MCF 10A (cell line): ENCODE measurements at regions not wholly inside any gene's neighbourhood (a gene's known extent, or its start where the extent isn't known, plus 50 kb on each side); places are given as distances from the start of the nearest gene placed in this dataset.
A peak's percentile ranks its signal among the peaks of the same experiment; 100 is the strongest.

ENCODE experiments used
- BruUV-seq: library from RNA; stranded (reverse); fragments of 400-500 nt; replicated peaks from 2 replicates; lab custom pipeline; 2021; lab: Mats Ljungman, UMichigan
- CTCF ChIA-PET: fragments of 300-600 bp; sonication (Branson Sonifier 250); formaldehyde crosslinking; extraction: SDS; loops from one replicate; lab custom pipeline; 2021; ENCODE audit warnings: antibody characterized with exemption, inconsistent platforms; lab: Yijun Ruan, JAX
- POLR2A ChIA-PET: fragments of 300-600, 350-650 bp; sonication (Branson Sonifier 250); formaldehyde crosslinking; extraction: SDS; loops from one replicate; lab custom pipeline; 2020; ENCODE audit warnings: antibody characterized with exemption, inconsistent platforms; lab: Yijun Ruan, JAX
- DNase-seq: peaks from one replicate; pipeline ENCODE4 v3.0.0-alpha.2; 2018; ENCODE audit not compliant: unreplicated experiment
- H3K27ac Mint-ChIP-seq: one replicate; pipeline ENCODE4 v1.8.0; 2022; ENCODE audit warnings: mild to moderate bottlenecking, low read depth, mixed read lengths; ENCODE audit not compliant: unreplicated experiment
- H3K27me3 Mint-ChIP-seq: one replicate; pipeline ENCODE4 v1.8.0; 2022; ENCODE audit warnings: mixed read lengths; ENCODE audit not compliant: insufficient read depth, unreplicated experiment
- H3K36me3 Mint-ChIP-seq: one replicate; pipeline ENCODE4 v1.8.0; 2022; ENCODE audit warnings: mild to moderate bottlenecking, moderate library complexity, mixed read lengths; ENCODE audit not compliant: insufficient read depth, unreplicated experiment
- H3K4me1 Mint-ChIP-seq: one replicate; pipeline ENCODE4 v1.8.0; 2022; ENCODE audit warnings: mixed read lengths; ENCODE audit not compliant: insufficient read depth, unreplicated experiment
- H3K4me3 Mint-ChIP-seq: one replicate; pipeline ENCODE4 v1.8.0; 2022; ENCODE audit warnings: mild to moderate bottlenecking, moderate library complexity, mixed read lengths; ENCODE audit not compliant: unreplicated experiment
- H3K9me3 Mint-ChIP-seq: one replicate; pipeline ENCODE4 v1.8.0; 2022; ENCODE audit warnings: mixed read lengths; ENCODE audit not compliant: unreplicated experiment
- CTCF ChIP-seq: fragments of 200-600 bp; IDR thresholded peaks from one replicate; pipeline ENCODE4 v1.8.0; 2022; ENCODE audit warnings: antibody characterized with exemption, mild to moderate bottlenecking; ENCODE audit not compliant: unreplicated experiment
- intact Hi-C: fragments of 100-400 bp; cut with micrococcal nuclease; formaldehyde crosslinking; loops from 2 replicates; pipeline ENCODE4 v1.14.1; 2022

GRCh38 chr5:53288511-53288910 lies 179.0 kb upstream of the MOCS2 start:
- Mint-ChIP-seq H3K27ac (no peak overlapping the region), H3K9me3 (peaks cover 14% of the 10 kb centered on the region), H3K27me3 (no peaks in the 10 kb centered on the region), H3K4me1 (peaks cover 4% of the 10 kb centered on the region), H3K4me3 (no peak overlapping the region), H3K36me3 (peaks cover 5% of the 10 kb centered on the region)
- BruUV-seq: no TSS peak
- intact Hi-C loops: no loop called here
- TF ChIP-seq CTCF: no peak
- ChIA-PET POLR2A (interaction anchor here (1.0 kb wide), 1 partner anchor 131 kb away, joined by 4 read pairs; no protein-coding TSS in a partner anchor), CTCF (interaction anchor here (0.6 to 1.2 kb wide), 2 partner anchors 23 to 102 kb away, joined by 3 read pairs; no protein-coding TSS in a partner anchor)
- peak; percentile 38 for DNase-seq

- no peaks in the 10 kb centered on the region for H3K27me3 Mint-ChIP-seq
- H3K4me3 Mint-ChIP-seq: no peak overlapping the region
- no peak for TF ChIP-seq CTCF
- peaks cover 4% of the 10 kb centered on the region for H3K4me1 Mint-ChIP-seq
- peaks cover 14% of the 10 kb centered on the region for H3K9me3 Mint-ChIP-seq
- intact Hi-C loops: no loop called here
- BruUV-seq: no TSS peak
- no peak for DNase-seq
- no peak overlapping the region for H3K27ac Mint-ChIP-seq
- ChIA-PET CTCF (interaction anchor here (0.6 to 1.2 kb wide), 4 partner anchors 140 to 342 kb away, joined by 3 to 4 read pairs (median 4); no protein-coding TSS in a partner anchor), POLR2A (interaction anchor here (0.7 to 1.5 kb wide), 11 partner anchors 10 to 190 kb away, joined by 3 to 5 read pairs (median 4); partner anchors contain the start of genes FST and MOCS2)
- H3K36me3 Mint-ChIP-seq: peaks cover 5% of the 10 kb centered on the region
Observed at GRCh38 chr5:53291047-53291446, 181.5 kb upstream of the MOCS2 start.

GRCh38 chr5:53291528-53291927 lies 182.0 kb upstream of the MOCS2 start:
- BruUV-seq: no TSS peak
- TF ChIP-seq CTCF: no peak
- H3K4me1 Mint-ChIP-seq: peaks cover 4% of the 10 kb centered on the region
- intact Hi-C loops: no loop called here
- DNase-seq: peak; percentile 46
- peaks cover 5% of the 10 kb centered on the region for H3K36me3 Mint-ChIP-seq
- H3K27ac Mint-ChIP-seq: no peak overlapping the region
- H3K27me3 Mint-ChIP-seq: no peaks in the 10 kb centered on the region
- H3K9me3 Mint-ChIP-seq: peaks cover 13% of the 10 kb centered on the region
- ChIA-PET POLR2A (interaction anchor here (0.7 to 1.5 kb wide), 12 partner anchors 9 to 511 kb away, joined by 3 to 5 read pairs (median 4); partner anchors contain the start of genes FST and MOCS2), CTCF (interaction anchor here (0.6 to 1.2 kb wide), 5 partner anchors 9 to 343 kb away, joined by 3 to 4 read pairs (median 4); no protein-coding TSS in a partner anchor)
- no peak overlapping the region for H3K4me3 Mint-ChIP-seq

GRCh38 chr5:53298841-53299240 lies 181.6 kb upstream of the FST start:
- POLR2A ChIA-PET: no interaction called here
- H3K36me3 Mint-ChIP-seq: no peaks in the 10 kb centered on the region
- no peak overlapping the region for H3K27ac Mint-ChIP-seq
- H3K4me3 Mint-ChIP-seq: no peak overlapping the region
- BruUV-seq: no TSS peak
- no peak for DNase-seq
- H3K27me3 Mint-ChIP-seq: no peaks in the 10 kb centered on the region
- no peak for TF ChIP-seq CTCF
- no peaks in the 10 kb centered on the region for H3K9me3 Mint-ChIP-seq
- CTCF ChIA-PET: no interaction called here
- intact Hi-C loops: no loop called here
- peaks cover 15% of the 10 kb centered on the region for H3K4me1 Mint-ChIP-seq
